Stomach (tissue), 4 donors: ENCODE measurements at regions not wholly inside any gene's neighbourhood (a gene's known extent, or its start where the extent isn't known, plus 50 kb on each side); places are given as distances from the start of the nearest gene placed in this dataset.

ENCODE experiments used
- EP300 ChIP-seq: sonication (generic); formaldehyde crosslinking; IDR thresholded peaks from one replicate; pipeline ENCODE4 v1.6.1; 2017; ENCODE audit warnings: antibody characterized with exemption
- POLR2A ChIP-seq, 4 donors: fragments of 450-650 bp; IDR thresholded peaks; one replicate each; pipeline ENCODE4 v1.6.1; 2016; ENCODE audit warnings: antibody characterized with exemption in 4 of 4, control low read depth in 2 of 4, mild to moderate bottlenecking in 1 of 4, moderate library complexity in 1 of 4
- POLR2AphosphoS5 ChIP-seq, 3 donors: sonication (generic); formaldehyde crosslinking; IDR thresholded peaks; one replicate each; pipeline ENCODE4 v1.6.1; 2016; ENCODE audit warnings: antibody characterized with exemption in 3 of 3
- TF ChIP-seq, protein P1 (sequence below), 7 experiments: fragments of 450-650 bp in 4 of 7; fragments of 200-600 bp in 3 of 7; sonication (generic) in 3 of 7; IDR thresholded peaks; one replicate each; pipeline ENCODE4 v1.5.1; 2016 to 2019; ENCODE audit warnings: antibody characterized with exemption in 7 of 7, control low read depth in 2 of 7, mild to moderate bottlenecking in 1 of 7

DNA sequence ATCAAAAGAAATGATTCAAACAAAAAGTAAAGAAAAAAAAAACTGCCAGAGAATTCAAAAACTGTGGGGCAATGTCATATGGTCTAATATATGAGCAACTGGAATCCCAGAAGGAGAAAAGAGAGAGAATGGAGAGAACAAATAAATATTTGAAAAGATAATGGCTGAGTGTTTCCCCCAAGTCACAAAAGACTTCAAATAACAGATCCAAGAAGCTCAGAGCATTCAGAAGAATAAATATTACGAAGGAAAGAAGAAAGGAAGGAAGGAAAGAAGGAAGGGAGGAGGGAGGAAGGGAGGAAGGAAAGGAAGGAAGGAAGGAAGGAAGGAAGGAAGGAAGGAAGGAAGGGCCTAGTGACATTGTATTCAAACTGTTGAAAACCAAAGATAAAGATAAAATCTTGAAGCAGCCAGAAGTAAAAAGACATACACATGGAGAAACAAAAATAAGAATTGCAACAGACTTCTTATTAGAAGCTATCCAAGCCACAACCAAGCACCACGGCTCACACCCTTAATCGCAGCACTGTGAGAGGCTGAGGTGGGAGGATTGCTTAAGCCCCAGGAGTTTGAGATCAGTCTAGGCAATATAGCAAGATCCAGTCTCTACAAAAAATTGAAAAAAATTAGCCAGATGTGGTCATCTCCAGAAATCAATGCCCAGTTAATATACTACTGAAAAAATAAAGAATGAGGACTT lies 118.9 kb upstream of the IGSF10 start:
- TF ChIP-seq POLR2AphosphoS5 (IDR thresholded peaks at IDR 0.05) (no peak), POLR2A (IDR thresholded peaks at IDR 0.05) (no peak), EP300 (no peak)
- TF ChIP-seq, protein P1, sequence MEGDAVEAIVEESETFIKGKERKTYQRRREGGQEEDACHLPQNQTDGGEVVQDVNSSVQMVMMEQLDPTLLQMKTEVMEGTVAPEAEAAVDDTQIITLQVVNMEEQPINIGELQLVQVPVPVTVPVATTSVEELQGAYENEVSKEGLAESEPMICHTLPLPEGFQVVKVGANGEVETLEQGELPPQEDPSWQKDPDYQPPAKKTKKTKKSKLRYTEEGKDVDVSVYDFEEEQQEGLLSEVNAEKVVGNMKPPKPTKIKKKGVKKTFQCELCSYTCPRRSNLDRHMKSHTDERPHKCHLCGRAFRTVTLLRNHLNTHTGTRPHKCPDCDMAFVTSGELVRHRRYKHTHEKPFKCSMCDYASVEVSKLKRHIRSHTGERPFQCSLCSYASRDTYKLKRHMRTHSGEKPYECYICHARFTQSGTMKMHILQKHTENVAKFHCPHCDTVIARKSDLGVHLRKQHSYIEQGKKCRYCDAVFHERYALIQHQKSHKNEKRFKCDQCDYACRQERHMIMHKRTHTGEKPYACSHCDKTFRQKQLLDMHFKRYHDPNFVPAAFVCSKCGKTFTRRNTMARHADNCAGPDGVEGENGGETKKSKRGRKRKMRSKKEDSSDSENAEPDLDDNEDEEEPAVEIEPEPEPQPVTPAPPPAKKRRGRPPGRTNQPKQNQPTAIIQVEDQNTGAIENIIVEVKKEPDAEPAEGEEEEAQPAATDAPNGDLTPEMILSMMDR (IDR thresholded peaks at IDR 0.05), result no peak
